Caco-2 (cell line): ENCODE measurements at regions not wholly inside any gene's neighbourhood (a gene's known extent, or its start where the extent isn't known, plus 50 kb on each side); places are given as distances from the start of the nearest gene placed in this dataset.

Experiments used
- BruUV-seq: library from RNA; stranded (reverse); fragments of 400-500 nt; replicated peaks from 2 replicates; lab custom pipeline; 2021; lab: Mats Ljungman, UMichigan
- CTCF ChIA-PET: fragments of 300-600 bp; sonication (Branson Sonifier 250); formaldehyde crosslinking; loops from one replicate; lab custom pipeline; 2022; ENCODE audit warnings: antibody characterized with exemption; lab: Charles Lee
- POLR2A ChIA-PET: fragments of 300-600 bp; sonication (Branson Sonifier 250); formaldehyde crosslinking; loops from one replicate; lab custom pipeline; 2022; ENCODE audit warnings: antibody characterized with exemption; lab: Charles Lee
- DNase-seq, 2 experiments: peaks; one replicate each; pipeline versions ENCODE4 v3.0.0 to v3.0.0-alpha.2; 2020 to 2022
- H3K27me3 ChIP-seq: replicated peaks from 2 replicates; pipeline ENCODE4 v1.6.0; 2011; ENCODE audit warnings: low read length; ENCODE audit not compliant: control insufficient read depth, insufficient read depth
- H3K36me3 ChIP-seq: 2 replicates; pipeline ENCODE4 v1.5.1; 2011; ENCODE audit warnings: low read length; ENCODE audit not compliant: control insufficient read depth, insufficient read depth
- H3K4me1 ChIP-seq: fragments of 250-450 bp; sonication (Bioruptor Pico); 2 replicates; pipeline ENCODE4 v1.5.1; 2020; ENCODE audit warnings: mild to moderate bottlenecking
- H3K4me3 ChIP-seq: 2 replicates; pipeline ENCODE4 v1.5.1; 2011; ENCODE audit warnings: low read depth, mild to moderate bottlenecking, control low read depth, low read length
- H3K9me3 ChIP-seq: fragments of 250-450 bp; sonication (Bioruptor Pico); 2 replicates; pipeline ENCODE4 v1.5.1; 2020; ENCODE audit warnings: mild to moderate bottlenecking, moderate library complexity
- H3K27ac Mint-ChIP-seq: one replicate; pipeline ENCODE4 v1.8.0; 2022; ENCODE audit warnings: mixed read lengths; ENCODE audit not compliant: unreplicated experiment
- H3K27me3 Mint-ChIP-seq: one replicate; pipeline ENCODE4 v1.8.0; 2022; ENCODE audit warnings: mixed read lengths; ENCODE audit not compliant: insufficient read depth, unreplicated experiment
- H3K36me3 Mint-ChIP-seq: one replicate; pipeline ENCODE4 v1.8.0; 2022; ENCODE audit warnings: mild to moderate bottlenecking, mixed read lengths; ENCODE audit not compliant: insufficient read depth, unreplicated experiment
- H3K4me1 Mint-ChIP-seq: one replicate; pipeline ENCODE4 v1.8.0; 2022; ENCODE audit warnings: low read depth, mixed read lengths; ENCODE audit not compliant: unreplicated experiment
- H3K4me3 Mint-ChIP-seq: one replicate; pipeline ENCODE4 v1.8.0; 2022; ENCODE audit warnings: mild to moderate bottlenecking, moderate library complexity, mixed read lengths; ENCODE audit not compliant: unreplicated experiment
- H3K9me3 Mint-ChIP-seq: one replicate; pipeline ENCODE4 v1.8.0; 2022; ENCODE audit warnings: mixed read lengths; ENCODE audit not compliant: unreplicated experiment
- intact Hi-C: fragments of 100-400 bp; cut with micrococcal nuclease; formaldehyde crosslinking; loops from one replicate; pipeline ENCODE4 v1.10.0; 2022; ENCODE audit not compliant: unreplicated experiment
- TF ChIP-seq, protein P1 (sequence below), 2 experiments: fragments of 200-600 bp in 1 of 2; IDR thresholded peaks; 1 replicate in 1 of 2; 2 replicates in 1 of 2; pipeline versions ENCODE4 v1.5.1 to v1.8.0; 2011 to 2022; ENCODE audit warnings: antibody characterized with exemption in 1 of 2, control low read depth in 1 of 2, inconsistent platforms in 1 of 2, low read depth in 1 of 2, low read length in 1 of 2, mild to moderate bottlenecking in 1 of 2, moderate library complexity in 1 of 2; ENCODE audit not compliant: insufficient read depth in 1 of 2, severe bottlenecking in 1 of 2, unreplicated experiment in 1 of 2

DNA sequence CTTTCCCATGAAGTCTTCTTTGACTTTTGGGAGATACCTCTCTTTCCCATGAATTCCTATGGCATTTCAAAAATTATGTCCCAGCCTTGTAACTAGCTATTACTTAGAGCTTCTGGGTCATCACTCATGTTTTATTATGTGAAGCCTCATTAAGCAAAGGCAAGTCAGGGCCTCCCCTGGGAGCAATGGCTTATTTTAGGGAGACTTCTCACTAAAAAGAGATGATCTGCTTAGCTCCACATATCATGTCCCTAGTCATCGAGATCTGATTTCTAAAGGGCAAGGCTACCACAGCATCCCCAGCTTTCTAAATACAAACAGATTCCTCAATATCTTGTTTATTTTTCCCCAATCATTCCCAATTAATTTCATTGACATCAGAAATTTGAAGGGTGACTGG lies 154.0 kb upstream of the MANEA start:
- H3K36me3 ChIP-seq, result no peaks in the 10 kb centered on the region
- Mint-ChIP-seq H3K36me3 (no peaks in the 10 kb centered on the region), H3K9me3 (peaks cover 13% of the 10 kb centered on the region), H3K4me3 (no peak overlapping the region), H3K27me3 (no peaks in the 10 kb centered on the region), H3K27ac (no peak overlapping the region), H3K4me1 (no peaks in the 10 kb centered on the region)
- no peaks in the 10 kb centered on the region for H3K9me3 ChIP-seq
- no peak for DNase-seq
- ChIA-PET POLR2A (no interaction called here), CTCF (no interaction called here)
- H3K27me3 ChIP-seq, result no peaks in the 10 kb centered on the region
- intact Hi-C loops, result no loop called here
- BruUV-seq, result no TSS peak
- no peak overlapping the region for H3K4me3 ChIP-seq
- TF ChIP-seq, protein P1, sequence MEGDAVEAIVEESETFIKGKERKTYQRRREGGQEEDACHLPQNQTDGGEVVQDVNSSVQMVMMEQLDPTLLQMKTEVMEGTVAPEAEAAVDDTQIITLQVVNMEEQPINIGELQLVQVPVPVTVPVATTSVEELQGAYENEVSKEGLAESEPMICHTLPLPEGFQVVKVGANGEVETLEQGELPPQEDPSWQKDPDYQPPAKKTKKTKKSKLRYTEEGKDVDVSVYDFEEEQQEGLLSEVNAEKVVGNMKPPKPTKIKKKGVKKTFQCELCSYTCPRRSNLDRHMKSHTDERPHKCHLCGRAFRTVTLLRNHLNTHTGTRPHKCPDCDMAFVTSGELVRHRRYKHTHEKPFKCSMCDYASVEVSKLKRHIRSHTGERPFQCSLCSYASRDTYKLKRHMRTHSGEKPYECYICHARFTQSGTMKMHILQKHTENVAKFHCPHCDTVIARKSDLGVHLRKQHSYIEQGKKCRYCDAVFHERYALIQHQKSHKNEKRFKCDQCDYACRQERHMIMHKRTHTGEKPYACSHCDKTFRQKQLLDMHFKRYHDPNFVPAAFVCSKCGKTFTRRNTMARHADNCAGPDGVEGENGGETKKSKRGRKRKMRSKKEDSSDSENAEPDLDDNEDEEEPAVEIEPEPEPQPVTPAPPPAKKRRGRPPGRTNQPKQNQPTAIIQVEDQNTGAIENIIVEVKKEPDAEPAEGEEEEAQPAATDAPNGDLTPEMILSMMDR (IDR thresholded peaks at IDR 0.05; ENCODE audit: insufficient read depth in 1 of 2, low read depth in 1 of 2, low read length in 1 of 2, severe bottlenecking in 1 of 2, unreplicated experiment in 1 of 2), result no peak
- no peaks in the 10 kb centered on the region for H3K4me1 ChIP-seq

DNA sequence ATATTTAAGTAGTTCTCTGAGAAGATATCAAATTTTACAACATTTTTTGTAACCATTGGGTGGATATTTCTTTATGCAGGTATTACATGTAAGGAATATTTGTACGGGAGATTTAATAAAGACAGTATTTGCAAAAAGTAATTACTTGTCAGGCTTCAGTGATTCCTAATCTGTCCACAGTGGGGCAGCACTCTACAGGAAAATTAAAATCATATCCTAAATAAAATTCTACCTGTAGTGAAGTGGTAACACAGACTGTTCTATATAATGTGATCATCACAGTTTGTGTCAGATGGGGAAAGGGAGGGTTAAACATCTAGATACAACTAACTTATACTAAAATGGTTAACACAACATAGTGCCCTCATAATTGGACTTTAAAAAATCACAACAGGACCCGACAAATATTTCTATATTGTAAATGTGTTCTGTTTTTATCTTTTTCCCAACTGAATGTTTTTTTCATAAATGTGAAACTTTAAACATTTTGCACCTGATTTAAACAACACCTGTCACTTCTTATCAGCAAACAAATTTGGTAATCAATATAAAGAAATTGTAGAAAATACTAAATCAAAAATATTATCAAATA lies 145.6 kb upstream of the MANEA start:
- ChIA-PET CTCF (no interaction called here), POLR2A (no interaction called here)
- Histone ChIP-seq H3K27me3 (no peaks in the 10 kb centered on the region), H3K9me3 (no peaks in the 10 kb centered on the region), H3K4me3 (no peak overlapping the region), H3K4me1 (no peaks in the 10 kb centered on the region), H3K36me3 (no peaks in the 10 kb centered on the region)
- TF ChIP-seq, protein P1 (IDR thresholded peaks at IDR 0.05; ENCODE audit: insufficient read depth in 1 of 2, low read depth in 1 of 2, low read length in 1 of 2, severe bottlenecking in 1 of 2, unreplicated experiment in 1 of 2), result peak; percentile 57 to 71
- Mint-ChIP-seq H3K4me3 (no peak overlapping the region), H3K27me3 (no peaks in the 10 kb centered on the region), H3K9me3 (no peaks in the 10 kb centered on the region), H3K36me3 (no peaks in the 10 kb centered on the region), H3K4me1 (no peaks in the 10 kb centered on the region), H3K27ac (no peak overlapping the region)
- BruUV-seq, result no TSS peak
- intact Hi-C loops, result loop anchor here (1.0 to 10.0 kb wide), 7 partner anchors 67 to 658 kb away; no protein-coding TSS in a partner anchor
- peak in 1 of 2 experiments; percentile 55 for DNase-seq

DNA sequence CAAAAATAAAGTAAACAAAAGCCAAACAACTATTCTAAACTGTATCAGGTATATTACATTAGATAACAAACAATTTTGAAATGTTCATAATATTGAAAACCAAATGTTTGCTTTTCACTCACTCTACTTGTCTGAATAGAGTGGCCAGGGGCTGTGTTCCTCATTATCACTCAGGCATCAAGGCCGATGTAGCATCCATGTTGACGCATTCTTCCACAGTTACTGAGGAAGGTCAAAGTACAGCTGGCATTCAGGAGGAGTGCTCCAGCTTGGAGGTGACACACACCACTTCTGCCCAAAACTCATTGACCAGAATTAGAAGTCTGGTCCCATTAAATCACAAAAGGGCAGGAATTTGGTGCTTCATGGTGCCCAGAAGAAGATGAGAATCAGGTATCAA lies 137.6 kb upstream of the MANEA start:
- ChIA-PET POLR2A (no interaction called here), CTCF (no interaction called here)
- no peaks in the 10 kb centered on the region for H3K36me3 Mint-ChIP-seq
- intact Hi-C loops, result loop anchor here (10.0 kb wide), 1 partner anchor 105 kb away; no protein-coding TSS in a partner anchor
- no peaks in the 10 kb centered on the region for H3K27me3 Mint-ChIP-seq
- TF ChIP-seq, protein P1 (IDR thresholded peaks at IDR 0.05; ENCODE audit: insufficient read depth in 1 of 2, low read depth in 1 of 2, low read length in 1 of 2, severe bottlenecking in 1 of 2, unreplicated experiment in 1 of 2), result no peak
- no peak overlapping the region for H3K4me3 ChIP-seq
- H3K4me1 ChIP-seq, result peaks cover 7% of the 10 kb centered on the region; the same call in 1 of the 2 replicates
- BruUV-seq, result no TSS peak
- DNase-seq, result peak in 1 of 2 experiments; percentile 8
- H3K27ac Mint-ChIP-seq, result no peak overlapping the region
- H3K9me3 Mint-ChIP-seq, result no peaks in the 10 kb centered on the region
- H3K4me3 Mint-ChIP-seq, result no peak overlapping the region
- H3K4me1 Mint-ChIP-seq, result peaks cover 6% of the 10 kb centered on the region
- no peaks in the 10 kb centered on the region for H3K9me3 ChIP-seq
- no peaks in the 10 kb centered on the region for H3K27me3 ChIP-seq
- H3K36me3 ChIP-seq, result no peaks in the 10 kb centered on the region
